ENCODE measurements at regions not wholly inside any gene's neighbourhood (a gene's known extent, or its start where the extent isn't known, plus 50 kb on each side); places are given as distances from the start of the nearest gene placed in this dataset.

GRCh38 chr10:108014145-108014901 is 849.8 kb upstream of the SORCS1 start:
- TF ChIP-seq CTCF (IDR thresholded peaks at IDR 0.05) (no peak), CBFB (CRISPR knock-in tag; IDR thresholded peaks at IDR 0.05; ENCODE audit: low read depth) (no peak), TEAD4 (CRISPR knock-in tag; IDR thresholded peaks at IDR 0.05) (no peak), ZNF416 (CRISPR knock-in tag; IDR thresholded peaks at IDR 0.05) (no peak), NR1H2 (CRISPR knock-in tag; IDR thresholded peaks at IDR 0.05) (no peak), ZNF423 (CRISPR knock-in tag; IDR thresholded peaks at IDR 0.05) (no peak), NFE2L1 (CRISPR knock-in tag; IDR thresholded peaks at IDR 0.05) (no peak), ESRRA (CRISPR knock-in tag; IDR thresholded peaks at IDR 0.05; ENCODE audit: borderline replicate concordance) (no peak), JUN (CRISPR knock-in tag; IDR thresholded peaks at IDR 0.05) (no peak), E2F5 (CRISPR knock-in tag; IDR thresholded peaks at IDR 0.05) (no peak), CREB1 (CRISPR knock-in tag; IDR thresholded peaks at IDR 0.05) (no peak), E2F1 (CRISPR knock-in tag; IDR thresholded peaks at IDR 0.05) (no peak), MAX (CRISPR knock-in tag; IDR thresholded peaks at IDR 0.05) (no peak)

Measured in WTC11 (cell line).